OCI-LY3 (cell line): ENCODE measurements at regions not wholly inside any gene's neighbourhood (a gene's known extent, or its start where the extent isn't known, plus 50 kb on each side); places are given as distances from the start of the nearest gene placed in this dataset.

Experiments
- H2AFZ ChIP-seq: fragments of 200-600, 300-600 bp; shearing (Covaris generic); 2 replicates; pipeline ENCODE4 v1.6.0; 2014; ENCODE audit warnings: antibody characterized with exemption, low read depth, low read length
- H3K27ac ChIP-seq: fragments of 200-600, 300-600 bp; sonication (generic); 2 replicates; pipeline ENCODE4 v1.5.1; 2014; ENCODE audit warnings: mild to moderate bottlenecking, low read length, moderate library complexity, mixed read lengths
- H3K27me3 ChIP-seq: fragments of 200-600, 300-600 bp; sonication (generic); 2 replicates; pipeline ENCODE4 v1.6.1; 2014; ENCODE audit warnings: low read depth, low read length, mixed read lengths
- H3K36me3 ChIP-seq: fragments of 200-600, 300-600 bp; sonication (generic); replicated peaks from 2 replicates; pipeline ENCODE3; 2014; ENCODE audit warnings: low read depth, low read length, mixed read lengths
- H3K4me1 ChIP-seq: fragments of 300-600, 200-600 bp; sonication (generic); 2 replicates; pipeline ENCODE4 v1.6.1; 2014; ENCODE audit warnings: low read length, mixed read lengths
- H3K4me2 ChIP-seq: fragments of 200-600, 300-600 bp; sonication (generic); 2 replicates; pipeline ENCODE4 v1.6.1; 2014; ENCODE audit warnings: low read length, mixed read lengths
- H3K4me3 ChIP-seq: fragments of 300-600, 200-600 bp; sonication (generic); 2 replicates; pipeline ENCODE4 v1.5.1; 2014; ENCODE audit warnings: antibody characterized with exemption, mild to moderate bottlenecking, low read length, moderate library complexity
- H3K79me2 ChIP-seq: fragments of 300-600, 200-600 bp; shearing (Covaris generic); 2 replicates; pipeline ENCODE4 v1.6.1; 2014; ENCODE audit warnings: mild to moderate bottlenecking, low read length, mixed read lengths
- H3K9ac ChIP-seq: fragments of 300-600, 200-600 bp; shearing (Covaris generic); 2 replicates; pipeline ENCODE4 v1.6.0; 2014; ENCODE audit warnings: mild to moderate bottlenecking, low read length, moderate library complexity
- H3K9me3 ChIP-seq: fragments of 200-600, 300-600 bp; shearing (Covaris generic); 2 replicates; pipeline ENCODE4 v1.6.1; 2014; ENCODE audit warnings: low read length, mixed read lengths; ENCODE audit not compliant: insufficient read depth
- H4K20me1 ChIP-seq: fragments of 200-600, 300-600 bp; sonication (generic); 2 replicates; pipeline ENCODE4 v1.6.1; 2016; ENCODE audit warnings: low read length, mixed read lengths; ENCODE audit not compliant: insufficient read depth
- EZH2phosphoT487 ChIP-seq: fragments of 200-600 bp; shearing (Covaris generic); IDR thresholded peaks from 2 replicates; pipeline ENCODE4 v1.6.1; 2018; ENCODE audit warnings: antibody characterized with exemption, mixed run types, low read depth
- TF ChIP-seq, protein P1 (sequence below): fragments of 200-600, 300-600 bp; sonication (generic); IDR thresholded peaks from 2 replicates; pipeline ENCODE4 v1.5.1; 2014; ENCODE audit warnings: antibody characterized with exemption, low read length, low read depth

DNA sequence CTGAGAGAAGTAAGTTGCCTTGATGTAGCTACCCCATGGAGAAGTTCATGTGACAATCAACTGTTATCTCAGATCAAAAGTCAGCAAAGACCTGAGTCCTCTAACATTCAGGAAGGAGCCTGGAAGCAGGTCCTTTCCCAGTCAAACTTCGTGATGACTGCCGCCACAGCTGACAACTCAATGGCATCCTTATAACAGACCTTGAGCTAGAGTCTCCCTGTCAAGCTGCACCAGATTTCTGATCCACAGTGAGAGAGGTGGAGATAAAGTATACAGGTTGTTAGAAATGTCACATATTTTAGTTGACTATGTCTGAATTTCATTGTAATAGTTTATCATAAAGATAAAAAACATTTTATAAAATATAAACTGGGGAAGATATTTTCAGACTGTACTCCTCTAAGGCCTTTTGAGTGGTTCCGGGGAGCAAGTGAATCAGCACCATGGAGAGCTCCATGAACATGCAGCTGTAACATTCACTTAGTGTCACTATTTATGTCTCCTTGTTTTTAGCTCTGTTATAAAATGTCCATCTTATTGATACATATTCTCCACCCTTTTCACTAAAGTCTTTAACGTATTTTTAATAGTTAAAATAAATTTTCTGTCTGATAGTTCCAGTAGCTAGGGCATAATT, 1653.5 kb upstream of the AGA start:
- Histone ChIP-seq H3K36me3 (no peaks in the 10 kb centered on the region), H3K4me3 (no peak overlapping the region), H3K9ac (no peak overlapping the region), H3K4me1 (no peaks in the 10 kb centered on the region), H3K27ac (no peak overlapping the region), H3K9me3 (no peaks in the 10 kb centered on the region), H3K27me3 (no peaks in the 10 kb centered on the region), H3K4me2 (no peak overlapping the region), H2AFZ (no peak overlapping the region), H3K79me2 (no peaks in the 10 kb centered on the region), H4K20me1 (no peaks in the 10 kb centered on the region)
- TF ChIP-seq, protein P1, sequence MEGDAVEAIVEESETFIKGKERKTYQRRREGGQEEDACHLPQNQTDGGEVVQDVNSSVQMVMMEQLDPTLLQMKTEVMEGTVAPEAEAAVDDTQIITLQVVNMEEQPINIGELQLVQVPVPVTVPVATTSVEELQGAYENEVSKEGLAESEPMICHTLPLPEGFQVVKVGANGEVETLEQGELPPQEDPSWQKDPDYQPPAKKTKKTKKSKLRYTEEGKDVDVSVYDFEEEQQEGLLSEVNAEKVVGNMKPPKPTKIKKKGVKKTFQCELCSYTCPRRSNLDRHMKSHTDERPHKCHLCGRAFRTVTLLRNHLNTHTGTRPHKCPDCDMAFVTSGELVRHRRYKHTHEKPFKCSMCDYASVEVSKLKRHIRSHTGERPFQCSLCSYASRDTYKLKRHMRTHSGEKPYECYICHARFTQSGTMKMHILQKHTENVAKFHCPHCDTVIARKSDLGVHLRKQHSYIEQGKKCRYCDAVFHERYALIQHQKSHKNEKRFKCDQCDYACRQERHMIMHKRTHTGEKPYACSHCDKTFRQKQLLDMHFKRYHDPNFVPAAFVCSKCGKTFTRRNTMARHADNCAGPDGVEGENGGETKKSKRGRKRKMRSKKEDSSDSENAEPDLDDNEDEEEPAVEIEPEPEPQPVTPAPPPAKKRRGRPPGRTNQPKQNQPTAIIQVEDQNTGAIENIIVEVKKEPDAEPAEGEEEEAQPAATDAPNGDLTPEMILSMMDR, result no peak

DNA sequence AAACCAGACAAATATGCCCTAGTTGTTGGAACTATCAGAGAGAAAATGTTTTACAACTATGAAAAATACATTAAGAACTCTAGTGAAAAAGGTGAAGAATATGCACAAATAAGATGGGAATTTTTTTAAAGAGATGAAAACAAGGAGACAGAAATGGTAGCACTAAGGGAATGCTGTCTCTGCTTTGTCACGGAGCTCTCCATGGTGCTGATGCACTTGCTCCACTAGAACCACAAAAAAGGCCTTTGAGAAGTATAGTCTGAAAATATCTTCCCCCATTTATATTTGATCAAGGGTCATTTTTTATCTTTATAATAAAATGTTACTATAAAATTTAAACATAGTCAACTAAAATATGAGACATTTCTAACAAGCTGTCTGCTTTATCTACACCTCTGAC, 1655.5 kb upstream of the AGA start:
- Histone ChIP-seq H4K20me1 (no peaks in the 10 kb centered on the region), H3K4me3 (no peak overlapping the region), H3K9ac (no peak overlapping the region), H3K36me3 (no peaks in the 10 kb centered on the region), H3K27me3 (no peaks in the 10 kb centered on the region), H3K27ac (no peak overlapping the region), H3K4me1 (no peaks in the 10 kb centered on the region), H2AFZ (no peak overlapping the region), H3K4me2 (no peak overlapping the region), H3K9me3 (no peaks in the 10 kb centered on the region), H3K79me2 (no peaks in the 10 kb centered on the region)
- TF ChIP-seq, protein P1, result no peak
- TF ChIP-seq EZH2phosphoT487, result no peak

DNA sequence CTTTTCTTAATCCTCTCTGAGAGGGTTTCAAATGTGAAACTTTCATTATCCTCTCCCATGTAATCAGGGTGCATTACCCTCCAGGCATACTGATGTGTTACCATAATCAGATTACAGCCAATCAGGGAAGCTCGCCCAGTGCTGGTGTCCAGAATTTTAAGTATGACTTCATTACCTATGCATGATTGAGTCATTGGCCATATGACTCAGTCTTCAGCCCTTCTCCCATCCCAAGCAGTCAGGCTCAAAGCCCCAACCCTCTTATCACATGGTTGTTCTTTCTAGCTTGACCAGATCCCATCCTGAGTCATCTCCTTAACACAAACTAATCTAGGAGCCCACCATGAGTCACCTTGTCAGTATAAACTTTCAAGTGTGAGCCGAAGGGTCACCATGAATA, 1668.1 kb upstream of the AGA start:
- H3K79me2 ChIP-seq, result no peaks in the 10 kb centered on the region
- H3K9ac ChIP-seq, result no peak overlapping the region
- TF ChIP-seq EZH2phosphoT487, result no peak
- TF ChIP-seq, protein P1, result no peak
- H4K20me1 ChIP-seq, result no peaks in the 10 kb centered on the region
- H3K9me3 ChIP-seq, result no peaks in the 10 kb centered on the region
- no peak overlapping the region for H3K4me3 ChIP-seq
- no peaks in the 10 kb centered on the region for H3K27me3 ChIP-seq
- H2AFZ ChIP-seq, result no peak overlapping the region
- no peak overlapping the region for H3K4me2 ChIP-seq
- no peaks in the 10 kb centered on the region for H3K36me3 ChIP-seq
- H3K27ac ChIP-seq, result no peak overlapping the region
- H3K4me1 ChIP-seq, result no peaks in the 10 kb centered on the region

DNA sequence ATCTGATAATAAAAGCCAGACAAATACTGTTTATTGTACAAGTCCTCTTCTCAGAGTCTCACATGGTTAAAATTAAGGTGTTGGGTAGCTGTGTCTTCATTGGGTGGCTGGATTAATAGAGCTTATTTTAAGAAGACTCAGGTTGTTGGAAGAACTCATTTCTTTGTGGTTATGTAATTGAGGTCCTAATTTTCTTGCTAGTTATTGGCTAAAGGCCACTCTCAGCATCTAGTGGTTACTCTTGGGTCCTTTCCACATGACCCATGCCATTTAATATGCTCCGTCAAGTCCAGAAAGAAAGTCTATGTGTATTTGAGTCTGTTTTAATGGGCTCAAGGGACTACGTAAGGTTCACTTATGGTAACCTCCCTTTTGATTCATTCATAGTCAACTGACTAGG, 1668.6 kb upstream of the AGA start:
- no peak overlapping the region for H3K4me2 ChIP-seq
- no peaks in the 10 kb centered on the region for H3K79me2 ChIP-seq
- no peaks in the 10 kb centered on the region for H3K27me3 ChIP-seq
- no peaks in the 10 kb centered on the region for H3K9me3 ChIP-seq
- H4K20me1 ChIP-seq, result no peaks in the 10 kb centered on the region
- H3K9ac ChIP-seq, result no peak overlapping the region
- H3K4me1 ChIP-seq, result no peaks in the 10 kb centered on the region
- H3K36me3 ChIP-seq, result no peaks in the 10 kb centered on the region
- no peak overlapping the region for H3K4me3 ChIP-seq
- no peak for TF ChIP-seq EZH2phosphoT487
- TF ChIP-seq, protein P1, result no peak
- H2AFZ ChIP-seq, result no peak overlapping the region
- H3K27ac ChIP-seq, result no peak overlapping the region
